Stomach (tissue), 4 donors: ENCODE measurements at regions not wholly inside any gene's neighbourhood (a gene's known extent, or its start where the extent isn't known, plus 50 kb on each side); places are given as distances from the start of the nearest gene placed in this dataset.
"Not testable (repeated sequence)": the region's sequence is repeated elsewhere in the genome, so short reads cannot be mapped to it uniquely, and the experiment has no call there.

Source experiments
- EP300 ChIP-seq: sonication (generic); formaldehyde crosslinking; IDR thresholded peaks from one replicate; pipeline ENCODE4 v1.6.1; 2017; ENCODE audit warnings: antibody characterized with exemption
- POLR2A ChIP-seq, 4 donors: fragments of 450-650 bp; IDR thresholded peaks; one replicate each; pipeline ENCODE4 v1.6.1; 2016; ENCODE audit warnings: antibody characterized with exemption in 4 of 4, control low read depth in 2 of 4, mild to moderate bottlenecking in 1 of 4, moderate library complexity in 1 of 4
- POLR2AphosphoS5 ChIP-seq, 3 donors: sonication (generic); formaldehyde crosslinking; IDR thresholded peaks; one replicate each; pipeline ENCODE4 v1.6.1; 2016; ENCODE audit warnings: antibody characterized with exemption in 3 of 3
- TF ChIP-seq, protein P1 (sequence below), 7 experiments: fragments of 450-650 bp in 4 of 7; fragments of 200-600 bp in 3 of 7; sonication (generic) in 3 of 7; IDR thresholded peaks; one replicate each; pipeline ENCODE4 v1.5.1; 2016 to 2019; ENCODE audit warnings: antibody characterized with exemption in 7 of 7, control low read depth in 2 of 7, mild to moderate bottlenecking in 1 of 7

DNA sequence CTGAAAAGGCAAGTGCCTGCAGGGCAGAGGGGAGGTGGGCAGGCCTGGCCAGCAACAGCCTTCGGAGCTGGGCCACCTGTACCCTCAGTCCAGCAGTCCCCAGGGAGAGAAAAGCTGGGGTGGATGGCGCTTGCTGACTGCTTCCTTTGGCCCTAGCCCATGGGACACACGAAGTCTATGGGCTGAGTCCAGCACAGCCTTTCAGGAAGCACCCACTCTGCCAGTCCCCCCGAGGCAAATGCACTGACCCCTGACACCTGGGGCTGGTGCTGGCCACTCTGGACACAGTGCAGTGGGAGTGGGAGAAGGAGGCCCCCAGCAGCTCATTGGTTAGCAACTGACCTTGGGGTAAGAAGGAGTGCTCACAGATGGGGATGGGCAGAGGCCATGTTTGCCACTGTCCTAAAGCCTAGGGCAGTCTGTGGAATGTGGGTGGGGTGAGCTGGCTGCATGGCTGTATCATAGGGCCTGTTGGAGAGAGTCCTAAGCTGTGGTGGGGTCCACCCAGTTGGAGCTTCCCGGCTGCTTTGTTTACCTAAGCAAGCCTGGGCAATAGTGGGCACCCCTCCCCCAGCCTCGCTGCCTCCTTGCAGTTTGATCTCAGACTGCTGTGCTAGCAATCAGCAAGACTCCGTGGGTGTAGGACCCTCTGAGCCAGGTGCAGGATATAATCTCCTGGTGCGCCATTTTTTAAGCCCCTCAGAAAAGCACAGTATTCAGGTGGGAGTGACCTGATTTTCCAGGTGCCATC, 240.2 kb downstream of the ANKRD30B start:
- TF ChIP-seq, protein P1, sequence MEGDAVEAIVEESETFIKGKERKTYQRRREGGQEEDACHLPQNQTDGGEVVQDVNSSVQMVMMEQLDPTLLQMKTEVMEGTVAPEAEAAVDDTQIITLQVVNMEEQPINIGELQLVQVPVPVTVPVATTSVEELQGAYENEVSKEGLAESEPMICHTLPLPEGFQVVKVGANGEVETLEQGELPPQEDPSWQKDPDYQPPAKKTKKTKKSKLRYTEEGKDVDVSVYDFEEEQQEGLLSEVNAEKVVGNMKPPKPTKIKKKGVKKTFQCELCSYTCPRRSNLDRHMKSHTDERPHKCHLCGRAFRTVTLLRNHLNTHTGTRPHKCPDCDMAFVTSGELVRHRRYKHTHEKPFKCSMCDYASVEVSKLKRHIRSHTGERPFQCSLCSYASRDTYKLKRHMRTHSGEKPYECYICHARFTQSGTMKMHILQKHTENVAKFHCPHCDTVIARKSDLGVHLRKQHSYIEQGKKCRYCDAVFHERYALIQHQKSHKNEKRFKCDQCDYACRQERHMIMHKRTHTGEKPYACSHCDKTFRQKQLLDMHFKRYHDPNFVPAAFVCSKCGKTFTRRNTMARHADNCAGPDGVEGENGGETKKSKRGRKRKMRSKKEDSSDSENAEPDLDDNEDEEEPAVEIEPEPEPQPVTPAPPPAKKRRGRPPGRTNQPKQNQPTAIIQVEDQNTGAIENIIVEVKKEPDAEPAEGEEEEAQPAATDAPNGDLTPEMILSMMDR (IDR thresholded peaks at IDR 0.05), result not testable (repeated sequence)
- TF ChIP-seq POLR2AphosphoS5 (IDR thresholded peaks at IDR 0.05); EP300; POLR2A (IDR thresholded peaks at IDR 0.05): not testable (repeated sequence)
